Effector memory CD8-positive, alpha-beta T cell (primary cell): ENCODE measurements at regions not wholly inside any gene's neighbourhood (a gene's known extent, or its start where the extent isn't known, plus 50 kb on each side); places are given as distances from the start of the nearest gene placed in this dataset.
A peak's percentile ranks its signal among the peaks of the same experiment; 100 is the strongest.
"Not testable (repeated sequence)": the region's sequence is repeated elsewhere in the genome, so short reads cannot be mapped to it uniquely, and the experiment has no call there.

Experiments
- ATAC-seq: fragments of 150-1000 bp; cut with Tn5 transposase; replicated peaks from 2 replicates; pipeline ENCODE4 v1.10.0; 2021; ENCODE audit warnings: mild to moderate bottlenecking, moderate library complexity
- DNase-seq, 3 experiments: peaks; one replicate each; pipeline ENCODE4 v3.0.0; 2021
- H3K27ac Mint-ChIP-seq, 2 donors: one replicate each; pipeline ENCODE4 v1.8.0; 2022; ENCODE audit warnings: mild to moderate bottlenecking in 2 of 2, mixed read lengths in 2 of 2, moderate library complexity in 2 of 2
- H3K27me3 Mint-ChIP-seq, 2 donors: one replicate each; pipeline ENCODE4 v1.8.0; 2022; ENCODE audit warnings: mixed read lengths in 2 of 2
- H3K36me3 Mint-ChIP-seq: one replicate; pipeline ENCODE4 v1.8.0; 2022; ENCODE audit warnings: mild to moderate bottlenecking, moderate library complexity, mixed read lengths; ENCODE audit not compliant: insufficient read depth
- H3K4me1 Mint-ChIP-seq, 2 donors: one replicate each; pipeline ENCODE4 v1.8.0; 2022; ENCODE audit warnings: low read depth in 2 of 2, mixed read lengths in 2 of 2
- H3K4me3 Mint-ChIP-seq, 2 donors: one replicate each; pipeline ENCODE4 v1.8.0; 2022; ENCODE audit warnings: mild to moderate bottlenecking in 2 of 2, mixed read lengths in 2 of 2, moderate library complexity in 2 of 2
- H3K9me3 Mint-ChIP-seq, 2 donors: one replicate each; pipeline ENCODE4 v1.8.0; 2022; ENCODE audit warnings: mixed read lengths in 2 of 2

GRCh38 chr6:27694547-27694874 lies 217.7 kb downstream of the OR2B2 start:
- Mint-ChIP-seq H3K27me3 (no peaks in the 10 kb centered on the region), H3K36me3 (no peaks in the 10 kb centered on the region)

GRCh38 chr6:27693766-27694546 lies 218.2 kb downstream of the OR2B2 start:
- Mint-ChIP-seq H3K4me1 (peaks cover 17 to 29% of the 10 kb centered on the region in 2 donors), H3K36me3 (peaks cover 4% of the 10 kb centered on the region), H3K27ac (peak overlapping the region; percentile 81 to 95), H3K4me3 (peak overlapping the region; percentile 97 to 99), H3K9me3 (no peaks in the 10 kb centered on the region), H3K27me3 (no peaks in the 10 kb centered on the region)
- peak; percentile 62 for ATAC-seq
- DNase-seq = peak in 1 of 3 experiments; percentile 25

More at GRCh38 chr6:27694547-27694874, 217.7 kb downstream of the OR2B2 start:
- ATAC-seq (no peak), DNase-seq (no peak)
- Mint-ChIP-seq H3K4me1 (peaks cover 15 to 29% of the 10 kb centered on the region in 2 donors), H3K4me3 (peak overlapping the region; percentile 97 to 99), H3K9me3 (no peaks in the 10 kb centered on the region), H3K27ac (peak overlapping the region; percentile 81 to 95)

GRCh38 chr6:27692133-27692532 lies 219.2 kb upstream of the ZNF184 start:
- peaks cover 26 to 44% of the 10 kb centered on the region in 2 donors for H3K4me1 Mint-ChIP-seq
- ATAC-seq, H3K4me3 Mint-ChIP-seq: not testable (repeated sequence)

GRCh38 chr6:27688014-27688586 lies 215.2 kb upstream of the ZNF184 start:
- H3K27ac Mint-ChIP-seq = peak overlapping the region; percentile 99 to 100
- DNase-seq (peak; percentile 83 to 93 (median 86)), ATAC-seq (peak; percentile 80)
- peaks cover 12 to 26% of the 10 kb centered on the region in 2 donors for H3K4me1 Mint-ChIP-seq
- H3K9me3 Mint-ChIP-seq = no peaks in the 10 kb centered on the region
- H3K27me3 Mint-ChIP-seq = peaks cover 0 to under 1% of the 10 kb centered on the region in 2 donors
- peak overlapping the region; percentile 88 for H3K4me3 Mint-ChIP-seq
- H3K36me3 Mint-ChIP-seq = peaks cover 40% of the 10 kb centered on the region

More at GRCh38 chr6:27692133-27692532, 219.2 kb upstream of the ZNF184 start:
- H3K27me3 Mint-ChIP-seq, H3K9me3 Mint-ChIP-seq, DNase-seq, H3K27ac Mint-ChIP-seq: not testable (repeated sequence)
- H3K36me3 Mint-ChIP-seq = peaks cover 22% of the 10 kb centered on the region

GRCh38 chr6:27687154-27688013 lies 214.5 kb upstream of the ZNF184 start:
- peak; percentile 55 to 77 (median 64) for DNase-seq
- Mint-ChIP-seq H3K9me3 (no peaks in the 10 kb centered on the region), H3K27ac (peak overlapping the region; percentile 99 to 100), H3K27me3 (peaks cover under 1 to 8% of the 10 kb centered on the region in 2 donors), H3K4me1 (peaks cover 12 to 26% of the 10 kb centered on the region in 2 donors), H3K4me3 (peak overlapping the region; percentile 88), H3K36me3 (peaks cover 43% of the 10 kb centered on the region)
- ATAC-seq = peak; percentile 70

- Mint-ChIP-seq H3K9me3 (no peaks in the 10 kb centered on the region), H3K4me1 (peaks cover 12 to 29% of the 10 kb centered on the region in 2 donors), H3K4me3 (no peak overlapping the region), H3K27me3 (peaks cover 22 to 29% of the 10 kb centered on the region in 2 donors), H3K27ac (peak overlapping the region; percentile 3 to 96), H3K36me3 (peaks cover 63% of the 10 kb centered on the region)
- ATAC-seq (peak; percentile 9), DNase-seq (no peak)
Measured at GRCh38 chr6:27685279-27685678, 212.4 kb upstream of the ZNF184 start.

GRCh38 chr6:27684264-27685211 lies 211.6 kb upstream of the ZNF184 start:
- peaks cover 12 to 32% of the 10 kb centered on the region in 2 donors for H3K4me1 Mint-ChIP-seq
- H3K4me3 Mint-ChIP-seq = peak overlapping the region; percentile 53 to 62
- peak overlapping the region; percentile 92 to 96 for H3K27ac Mint-ChIP-seq
- ATAC-seq (no peak), DNase-seq (peak; percentile 54 to 69 (median 58))
- no peaks in the 10 kb centered on the region for H3K9me3 Mint-ChIP-seq
- H3K27me3 Mint-ChIP-seq = peaks cover 29 to 36% of the 10 kb centered on the region in 2 donors
- peaks cover 70% of the 10 kb centered on the region for H3K36me3 Mint-ChIP-seq

GRCh38 chr6:27679964-27680694 lies 207.2 kb upstream of the ZNF184 start:
- Mint-ChIP-seq H3K9me3 (no peaks in the 10 kb centered on the region), H3K27ac (peak overlapping the region in 1 of 2 donors; percentile 80), H3K27me3 (peaks cover 68 to 80% of the 10 kb centered on the region in 2 donors), H3K4me1 (peaks cover 0 to 16% of the 10 kb centered on the region in 2 donors), H3K36me3 (peaks cover 50% of the 10 kb centered on the region), H3K4me3 (peak overlapping the region; percentile 19 to 47)
- no peak for DNase-seq
- ATAC-seq = no peak

GRCh38 chr6:27679308-27679963 lies 206.5 kb upstream of the ZNF184 start:
- no peaks in the 10 kb centered on the region for H3K9me3 Mint-ChIP-seq
- H3K27me3 Mint-ChIP-seq = peaks cover 68 to 87% of the 10 kb centered on the region in 2 donors
- H3K27ac Mint-ChIP-seq = peak overlapping the region in 1 of 2 donors; percentile 80
- peak overlapping the region; percentile 19 to 47 for H3K4me3 Mint-ChIP-seq
- peaks cover 45% of the 10 kb centered on the region for H3K36me3 Mint-ChIP-seq
- DNase-seq = no peak
- H3K4me1 Mint-ChIP-seq = peaks cover 0 to 12% of the 10 kb centered on the region in 2 donors
- ATAC-seq = no peak

GRCh38 chr6:27678469-27678868 lies 205.6 kb upstream of the ZNF184 start:
- ATAC-seq = no peak
- no peak overlapping the region for H3K4me3 Mint-ChIP-seq
- peaks cover 76 to 97% of the 10 kb centered on the region in 2 donors for H3K27me3 Mint-ChIP-seq

GRCh38 chr6:27674882-27675281 lies 202.0 kb upstream of the ZNF184 start:
- H3K27ac Mint-ChIP-seq = no peak overlapping the region
- H3K4me3 Mint-ChIP-seq = no peak overlapping the region
- peaks cover 81 to 99% of the 10 kb centered on the region in 2 donors for H3K27me3 Mint-ChIP-seq
- ATAC-seq (no peak), DNase-seq (no peak)
- peaks cover 8 to 23% of the 10 kb centered on the region in 2 donors for H3K4me1 Mint-ChIP-seq
- peaks cover 4 to 15% of the 10 kb centered on the region in 2 donors for H3K9me3 Mint-ChIP-seq
- H3K36me3 Mint-ChIP-seq = peaks cover 39% of the 10 kb centered on the region

More at GRCh38 chr6:27678469-27678868, 205.6 kb upstream of the ZNF184 start:
- no peak for DNase-seq
- Mint-ChIP-seq H3K4me1 (peaks cover 0 to 11% of the 10 kb centered on the region in 2 donors), H3K27ac (no peak overlapping the region), H3K9me3 (peaks cover 1 to 2% of the 10 kb centered on the region in 2 donors), H3K36me3 (peaks cover 40% of the 10 kb centered on the region)
